ENCODE measurements at regions not wholly inside any gene's neighbourhood (a gene's known extent, or its start where the extent isn't known, plus 50 kb on each side); places are given as distances from the start of the nearest gene placed in this dataset.
"Not testable (repeated sequence)": the region's sequence is repeated elsewhere in the genome, so short reads cannot be mapped to it uniquely, and the experiment has no call there.

GRCh38 chr2:111320965-111321364 is 200.3 kb downstream of the BCL2L11 start:
- DNase-seq: not testable (repeated sequence)

- DNase-seq: not testable (repeated sequence)
Observed at GRCh38 chr2:111323384-111323783, 202.7 kb downstream of the BCL2L11 start.

GRCh38 chr2:111327726-111328125 is 207.0 kb downstream of the BCL2L11 start:
- DNase-seq: not testable (repeated sequence)

- DNase-seq: not testable (repeated sequence)
Observed at GRCh38 chr2:111329309-111329708, 208.6 kb downstream of the BCL2L11 start.

- DNase-seq: not testable (repeated sequence)
Observed at GRCh38 chr2:111331099-111331724, 210.5 kb downstream of the BCL2L11 start.

- not testable (repeated sequence) for DNase-seq
Observed at GRCh38 chr2:111335220-111335907, 214.7 kb downstream of the BCL2L11 start.

GRCh38 chr2:111338474-111338873 is 217.8 kb downstream of the BCL2L11 start:
- not testable (repeated sequence) for DNase-seq

GRCh38 chr2:111339476-111339875 is 218.8 kb downstream of the BCL2L11 start:
- not testable (repeated sequence) for DNase-seq

- not testable (repeated sequence) for DNase-seq
Observed at GRCh38 chr2:111344590-111344989, 223.9 kb downstream of the BCL2L11 start.

GRCh38 chr2:111345439-111345838 is 224.7 kb downstream of the BCL2L11 start:
- not testable (repeated sequence) for DNase-seq

GRCh38 chr2:111346018-111346930 is 225.6 kb downstream of the BCL2L11 start:
- DNase-seq: not testable (repeated sequence)

GRCh38 chr2:111347695-111348094 is 227.0 kb downstream of the BCL2L11 start:
- not testable (repeated sequence) for DNase-seq

- DNase-seq: not testable (repeated sequence)
Observed at GRCh38 chr2:111348316-111348715, 227.6 kb downstream of the BCL2L11 start.

- DNase-seq: not testable (repeated sequence)
Observed at GRCh38 chr2:111355022-111355817, 234.5 kb downstream of the BCL2L11 start.

GRCh38 chr2:111355823-111356511 is 235.3 kb downstream of the BCL2L11 start:
- DNase-seq: not testable (repeated sequence)

GRCh38 chr2:111356512-111357031 is 235.9 kb downstream of the BCL2L11 start:
- not testable (repeated sequence) for DNase-seq

- DNase-seq: not testable (repeated sequence)
Observed at GRCh38 chr2:111365986-111366640, 245.4 kb downstream of the BCL2L11 start.

GRCh38 chr2:111366641-111367029 is 245.9 kb downstream of the BCL2L11 start:
- not testable (repeated sequence) for DNase-seq

GRCh38 chr2:111367080-111367479 is 246.4 kb downstream of the BCL2L11 start:
- not testable (repeated sequence) for DNase-seq

- DNase-seq: not testable (repeated sequence)
Observed at GRCh38 chr2:111367871-111368270, 247.2 kb downstream of the BCL2L11 start.

- not testable (repeated sequence) for DNase-seq
Observed at GRCh38 chr2:111368288-111368687, 247.6 kb downstream of the BCL2L11 start.
